Endodermal cell (in vitro differentiated cells): ENCODE measurements at regions not wholly inside any gene's neighbourhood (a gene's known extent, or its start where the extent isn't known, plus 50 kb on each side); places are given as distances from the start of the nearest gene placed in this dataset.
"Not testable (repeated sequence)": the region's sequence is repeated elsewhere in the genome, so short reads cannot be mapped to it uniquely, and the experiment has no call there.

Experiments
- DNase-seq: peaks from one replicate; pipeline ENCODE4 v3.0.0-alpha.2; 2017
- H3K27ac ChIP-seq: 2 replicates; pipeline ENCODE4 v1.5.1; 2013; ENCODE audit warnings: mild to moderate bottlenecking, low read depth, low read length, moderate library complexity
- H3K27me3 ChIP-seq: 2 replicates; pipeline ENCODE4 v1.6.1; 2013; ENCODE audit warnings: mild to moderate bottlenecking, low read length, moderate library complexity; ENCODE audit not compliant: insufficient read depth, control insufficient read depth, poor library complexity, severe bottlenecking
- H3K36me3 ChIP-seq: 2 replicates; pipeline ENCODE4 v1.7.0; 2013; ENCODE audit warnings: mild to moderate bottlenecking, low read length, moderate library complexity; ENCODE audit not compliant: control insufficient read depth, insufficient read depth
- H3K4me1 ChIP-seq: one replicate; pipeline ENCODE4 v1.7.0; 2013; ENCODE audit warnings: low read length; ENCODE audit not compliant: control insufficient read depth, insufficient read depth
- H3K4me3 ChIP-seq: 2 replicates; pipeline ENCODE4 v1.5.1; 2013; ENCODE audit warnings: mild to moderate bottlenecking, low read length, moderate library complexity
- H3K9ac ChIP-seq: 2 replicates; pipeline ENCODE4 v1.6.1; 2013; ENCODE audit warnings: mild to moderate bottlenecking, low read length, moderate library complexity; ENCODE audit not compliant: poor library complexity, severe bottlenecking; ENCODE audit errors: extremely low read depth
- H3K9me3 ChIP-seq: 2 replicates; pipeline ENCODE4 v1.6.1; 2013; ENCODE audit warnings: mild to moderate bottlenecking, low read length, moderate library complexity; ENCODE audit not compliant: control insufficient read depth
- H3K27ac Mint-ChIP-seq: 2 replicates; pipeline ENCODE4 v1.8.0; 2020; ENCODE audit warnings: mixed read lengths
- H3K27me3 Mint-ChIP-seq: 2 replicates; pipeline ENCODE4 v1.8.0; 2021; ENCODE audit warnings: mild to moderate bottlenecking, mixed read lengths; ENCODE audit not compliant: insufficient read depth
- H3K36me3 Mint-ChIP-seq: 2 replicates; pipeline ENCODE4 v1.8.0; 2020; ENCODE audit warnings: low read depth, mixed read lengths
- H3K4me1 Mint-ChIP-seq: 2 replicates; pipeline ENCODE4 v1.8.0; 2020; ENCODE audit warnings: mixed read lengths
- H3K4me3 Mint-ChIP-seq: 2 replicates; pipeline ENCODE4 v1.8.0; 2020; ENCODE audit warnings: mild to moderate bottlenecking, moderate library complexity, mixed read lengths
- H3K9me3 Mint-ChIP-seq: 2 replicates; pipeline ENCODE4 v1.8.0; 2020; ENCODE audit warnings: mild to moderate bottlenecking, mixed read lengths
- CTCF ChIP-seq: fragments of 200-600 bp; sonication (generic); conservative IDR thresholded peaks from 2 replicates; pipeline ENCODE4 v1.5.0; 2021; ENCODE audit warnings: antibody characterized with exemption, mild to moderate bottlenecking
- WGBS, 2 experiments: methylation state at CpG; one replicate each; pipeline versions ENCODE4 v1.1.5 to v1.1.7; 2013; ENCODE audit warnings: missing lambda C conversion rate in 2 of 2, mixed read lengths in 1 of 2; ENCODE audit not compliant: insufficient coverage in 1 of 2, insufficient read length in 1 of 2; 5-methylcytosine and 5-hydroxymethylcytosine counted together

- no peak overlapping the region for H3K27ac ChIP-seq
- no peak overlapping the region for H3K4me3 ChIP-seq
- no peak for TF ChIP-seq CTCF
- no peak overlapping the region for H3K27ac Mint-ChIP-seq
- no peaks in the 10 kb centered on the region for H3K9me3 ChIP-seq
- peaks cover 2% of the 10 kb centered on the region for H3K9me3 Mint-ChIP-seq
- no peak for DNase-seq
- peaks cover under 1% of the 10 kb centered on the region for H3K4me1 Mint-ChIP-seq
- H3K27me3 ChIP-seq, result no peaks in the 10 kb centered on the region
- 100% methylated on average over 1 of the region's 1 CpG; no CpG with 5 or more reads in 1 of the 2 experiments for WGBS, 2 experiments
- no peak overlapping the region for H3K4me3 Mint-ChIP-seq
- H3K4me1 ChIP-seq, result no peaks in the 10 kb centered on the region
- no peaks in the 10 kb centered on the region for H3K27me3 Mint-ChIP-seq
- no peak overlapping the region for H3K9ac ChIP-seq
- H3K36me3 ChIP-seq, result no peaks in the 10 kb centered on the region
- no peaks in the 10 kb centered on the region for H3K36me3 Mint-ChIP-seq
Measured at GRCh38 chr1:213345621-213346020, 294.6 kb downstream of the RPS6KC1 start.

GRCh38 chr1:213357403-213357802 lies 306.4 kb downstream of the RPS6KC1 start:
- no peak for DNase-seq
- 96 to 97% methylated on average over 5 of the region's 5 CpGs for WGBS, 2 experiments
- H3K36me3 ChIP-seq, result no peaks in the 10 kb centered on the region
- H3K9me3 Mint-ChIP-seq, result peaks cover 28% of the 10 kb centered on the region
- H3K27ac ChIP-seq, result no peak overlapping the region
- H3K27ac Mint-ChIP-seq, result no peak overlapping the region
- H3K27me3 ChIP-seq, result no peaks in the 10 kb centered on the region
- H3K4me3 ChIP-seq, result no peak overlapping the region
- H3K27me3 Mint-ChIP-seq, result peaks cover 3% of the 10 kb centered on the region
- H3K4me1 ChIP-seq, result no peaks in the 10 kb centered on the region
- H3K9ac ChIP-seq, result no peak overlapping the region
- no peak for TF ChIP-seq CTCF
- peaks cover 12% of the 10 kb centered on the region for H3K9me3 ChIP-seq
- H3K4me1 Mint-ChIP-seq, result no peaks in the 10 kb centered on the region
- H3K4me3 Mint-ChIP-seq, result no peak overlapping the region
- H3K36me3 Mint-ChIP-seq, result peaks cover 6% of the 10 kb centered on the region

GRCh38 chr1:213358368-213358767 lies 307.3 kb downstream of the RPS6KC1 start:
- H3K4me1 Mint-ChIP-seq, H3K27ac Mint-ChIP-seq, H3K4me1 ChIP-seq, H3K9ac ChIP-seq, H3K27me3 ChIP-seq, H3K4me3 ChIP-seq, H3K27me3 Mint-ChIP-seq, H3K36me3 Mint-ChIP-seq, H3K4me3 Mint-ChIP-seq, H3K27ac ChIP-seq, DNase-seq, H3K36me3 ChIP-seq: not testable (repeated sequence)
- WGBS, 2 experiments, result no CpG with 5 or more reads among the region's 1 CpG
- peaks cover 37% of the 10 kb centered on the region for H3K9me3 Mint-ChIP-seq
- H3K9me3 ChIP-seq, result peaks cover 16% of the 10 kb centered on the region

- Histone ChIP-seq H3K4me3 (no peak overlapping the region), H3K36me3 (no peaks in the 10 kb centered on the region), H3K27ac (no peak overlapping the region), H3K9ac (no peak overlapping the region), H3K4me1 (peaks cover 14% of the 10 kb centered on the region), H3K9me3 (peaks cover 16% of the 10 kb centered on the region), H3K27me3 (no peaks in the 10 kb centered on the region)
- H3K27ac Mint-ChIP-seq, result no peak overlapping the region
- H3K9me3 Mint-ChIP-seq, result peaks cover 37% of the 10 kb centered on the region
- H3K27me3 Mint-ChIP-seq, result no peaks in the 10 kb centered on the region
- WGBS, 2 experiments, result 95 to 100% methylated on average over 1 of the region's 1 CpG
- no peak for DNase-seq
- H3K36me3 Mint-ChIP-seq, result peaks cover 6% of the 10 kb centered on the region
- no peak overlapping the region for H3K4me3 Mint-ChIP-seq
- H3K4me1 Mint-ChIP-seq, result peaks cover 14% of the 10 kb centered on the region
- TF ChIP-seq CTCF, result no peak
Measured at GRCh38 chr1:213362598-213362997, 311.6 kb downstream of the RPS6KC1 start.
